ENCODE measurements at regions not wholly inside any gene's neighbourhood (a gene's known extent, or its start where the extent isn't known, plus 50 kb on each side); places are given as distances from the start of the nearest gene placed in this dataset.

GRCh38 chr3:73212683-73213082 is 151.2 kb downstream of the EBLN2 start:
- TF ChIP-seq CTCF (IDR thresholded peaks at IDR 0.05) (no peak), POLR2AphosphoS5 (IDR thresholded peaks at IDR 0.05) (no peak), POLR2A (IDR thresholded peaks at IDR 0.05) (no peak)

All from breast epithelium (tissue), 3 donors.